ENCODE measurements at regions not wholly inside any gene's neighbourhood (a gene's known extent, or its start where the extent isn't known, plus 50 kb on each side); places are given as distances from the start of the nearest gene placed in this dataset.
"Not testable (repeated sequence)": the region's sequence is repeated elsewhere in the genome, so short reads cannot be mapped to it uniquely, and the experiment has no call there.

DNA sequence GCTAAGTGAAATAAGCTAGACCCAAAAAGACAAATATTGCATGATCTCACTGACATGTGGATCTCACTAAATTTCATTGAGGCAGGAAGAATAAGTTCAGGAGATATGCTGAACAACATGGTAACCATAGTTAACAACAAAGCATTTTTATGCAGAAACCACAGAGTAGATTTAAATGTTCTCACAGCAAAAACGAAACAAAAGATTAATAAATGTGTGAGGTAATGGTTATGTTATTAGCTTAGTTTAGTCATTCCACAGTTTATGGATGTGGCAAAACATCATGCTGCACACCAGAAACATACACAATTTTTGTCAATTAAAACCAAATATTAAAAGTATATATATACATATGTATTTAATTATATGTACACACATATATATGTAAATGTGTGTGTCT lies 765.8 kb downstream of the SLITRK5 start:
- no peak for DNase-seq

- DNase-seq: no peak
Observed at GRCh38 chr13:88450515-88450914, 779.3 kb downstream of the SLITRK5 start.

GRCh38 chr13:88456151-88456550 lies 785.0 kb downstream of the SLITRK5 start:
- no peak for DNase-seq

DNA sequence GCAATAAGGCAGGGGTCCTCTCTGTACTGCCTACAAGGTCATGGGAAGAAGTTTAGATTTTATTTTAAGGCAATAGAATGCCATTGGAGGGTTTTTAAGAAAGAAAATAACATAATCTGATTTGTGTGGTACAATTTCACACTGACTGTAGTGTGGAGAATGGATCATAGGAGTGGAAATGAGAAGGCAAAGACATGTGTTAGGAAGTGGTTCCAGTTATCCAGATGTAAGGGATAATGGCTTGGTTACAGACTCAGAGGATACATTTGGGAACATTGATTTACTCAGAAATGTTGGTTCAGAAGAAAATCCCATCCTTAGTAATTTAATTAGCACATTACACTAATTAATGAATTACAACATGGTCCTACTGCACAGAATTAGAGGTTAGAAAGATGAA lies 788.2 kb downstream of the SLITRK5 start:
- no peak for DNase-seq

DNA sequence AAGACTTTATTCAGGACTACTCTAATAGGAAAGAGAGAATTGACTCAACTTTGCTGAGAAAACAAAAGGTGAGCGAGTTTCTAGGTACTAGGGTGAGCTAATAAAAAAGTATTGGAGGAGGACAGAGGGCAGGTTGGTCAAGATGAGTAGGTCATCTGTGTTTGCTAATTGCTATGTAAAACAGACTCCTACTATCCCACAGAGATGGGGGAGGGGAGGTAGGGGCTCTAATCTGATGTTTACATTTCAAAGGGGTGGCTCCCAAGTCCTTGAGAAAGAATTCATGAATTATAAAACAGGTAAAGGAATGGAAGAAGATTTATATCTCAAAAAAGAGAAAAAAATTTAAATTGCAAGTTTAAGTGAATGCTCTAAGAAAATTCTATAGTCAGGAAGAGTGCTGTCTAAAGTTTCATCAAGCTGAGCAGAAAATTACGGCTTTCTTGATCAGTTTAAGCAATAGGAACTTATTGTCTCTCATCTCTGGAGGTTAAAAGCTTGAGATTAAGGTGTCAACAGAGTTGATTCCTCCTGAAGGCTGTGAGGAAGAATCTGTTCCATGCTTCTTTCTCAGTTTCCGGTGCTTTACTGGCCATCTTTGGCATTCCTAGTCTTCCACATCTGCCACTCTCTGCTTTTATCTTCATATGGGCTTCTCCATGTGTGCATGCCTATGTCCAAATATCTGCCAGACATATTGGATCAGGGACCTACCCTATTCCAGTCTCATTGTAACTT lies 790.3 kb downstream of the SLITRK5 start:
- no peak for DNase-seq

DNA sequence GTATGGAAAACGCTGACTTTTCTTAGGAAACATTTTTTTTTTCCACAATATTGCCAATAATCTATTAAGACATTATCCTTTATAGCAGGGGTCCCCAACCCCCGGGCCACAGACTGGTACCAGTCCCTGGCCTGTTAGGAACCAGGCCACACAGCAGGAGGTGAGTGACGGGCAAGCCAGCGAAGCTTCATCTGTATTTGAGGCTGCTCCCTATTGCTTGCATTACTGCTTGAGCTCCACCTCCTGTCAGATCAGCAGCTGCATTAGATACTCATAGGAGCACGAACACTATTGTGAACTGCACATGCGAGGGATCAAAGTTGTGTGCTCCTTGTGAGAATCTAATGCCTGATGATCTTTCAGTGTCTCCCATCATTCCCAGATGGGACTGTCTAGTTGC lies 793.7 kb downstream of the SLITRK5 start:
- DNase-seq: no peak

DNA sequence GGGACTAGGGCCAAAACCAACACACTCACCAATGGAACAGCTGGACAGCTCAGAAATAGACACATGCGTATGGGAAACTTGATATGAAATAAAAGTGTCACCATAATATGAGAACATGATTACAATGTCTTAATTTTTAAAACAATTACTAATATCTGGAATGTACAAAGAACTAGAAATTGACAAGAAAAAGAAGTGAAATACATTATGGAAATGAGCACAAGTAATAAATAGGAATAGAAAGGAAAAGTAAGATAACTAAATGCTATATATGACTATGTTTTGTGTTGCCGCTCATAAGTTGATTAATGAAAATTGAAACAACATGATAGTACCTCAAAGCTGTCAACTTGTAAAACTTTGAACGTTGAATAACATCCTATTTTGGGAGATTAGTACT lies 801.1 kb downstream of the SLITRK5 start:
- no peak for DNase-seq

DNA sequence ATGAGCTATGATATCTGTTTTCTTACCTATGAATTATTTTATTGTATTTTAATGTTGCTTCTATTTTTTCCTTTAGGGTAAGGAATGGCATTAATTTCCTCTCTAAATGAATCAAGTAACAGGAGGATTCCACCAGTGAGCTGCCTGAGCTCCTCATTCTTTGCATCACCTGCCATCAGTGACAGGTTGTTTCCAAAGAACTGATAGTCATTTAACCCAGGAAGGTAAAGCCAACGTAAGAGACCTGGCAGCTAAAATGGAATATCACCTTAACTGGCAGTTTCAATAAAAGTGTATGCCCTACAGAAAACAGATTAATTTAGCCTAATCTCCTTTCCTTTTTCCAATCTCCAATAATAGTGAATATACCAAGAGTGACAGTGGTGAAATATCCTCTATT lies 812.0 kb downstream of the SLITRK5 start:
- DNase-seq: no peak

DNA sequence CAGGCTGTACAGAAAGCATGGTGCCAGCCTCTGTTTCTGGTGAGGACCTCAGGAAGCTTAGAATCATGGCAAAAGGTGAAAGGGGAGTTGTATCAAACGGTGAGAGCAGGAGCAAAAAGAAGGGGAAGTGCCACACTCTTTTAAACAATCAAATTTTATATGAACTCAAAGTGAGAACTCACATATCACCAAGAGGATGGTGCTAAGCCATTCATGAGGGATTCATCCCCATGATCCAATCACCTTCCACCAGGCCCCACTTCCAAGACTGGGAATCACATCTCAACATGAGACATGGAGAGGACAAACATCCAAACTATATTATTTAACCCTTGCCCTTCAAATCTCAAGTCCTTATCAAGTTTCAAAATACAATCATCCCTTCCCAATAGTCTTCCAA lies 836.7 kb downstream of the SLITRK5 start:
- no peak for DNase-seq

- DNase-seq: not testable (repeated sequence)
Observed at GRCh38 chr13:88512993-88513392, 841.8 kb downstream of the SLITRK5 start.

- no peak for DNase-seq
Observed at GRCh38 chr13:88526186-88526852, 855.1 kb downstream of the SLITRK5 start.

GRCh38 chr13:88526853-88527215 lies 855.7 kb downstream of the SLITRK5 start:
- DNase-seq: no peak

DNA sequence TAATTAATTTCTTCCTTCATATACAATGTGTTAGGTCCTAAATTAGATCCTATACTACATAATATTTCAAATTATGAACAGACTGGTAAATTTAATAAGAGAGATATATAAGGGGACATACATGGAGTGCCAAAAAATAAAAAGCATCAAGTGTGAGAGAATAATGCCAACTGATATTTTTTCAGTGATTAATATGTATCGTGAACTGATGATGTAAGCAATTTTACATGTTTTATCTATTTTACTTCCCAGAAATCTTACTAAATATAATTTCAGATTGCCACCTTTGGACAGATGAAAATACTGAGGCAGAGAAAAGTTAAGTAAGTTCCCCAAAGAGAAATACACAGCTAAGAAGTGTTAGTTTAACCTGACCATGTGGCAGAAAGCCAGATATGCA lies 870.8 kb downstream of the SLITRK5 start:
- no peak for DNase-seq

GRCh38 chr13:88544836-88545235 lies 873.7 kb downstream of the SLITRK5 start:
- no peak for DNase-seq

GRCh38 chr13:88552966-88553365 lies 881.8 kb downstream of the SLITRK5 start:
- no peak for DNase-seq

- DNase-seq: no peak
Observed at GRCh38 chr13:88565566-88565965, 894.4 kb downstream of the SLITRK5 start.

GRCh38 chr13:88585861-88586260 lies 914.7 kb downstream of the SLITRK5 start:
- no peak for DNase-seq

DNA sequence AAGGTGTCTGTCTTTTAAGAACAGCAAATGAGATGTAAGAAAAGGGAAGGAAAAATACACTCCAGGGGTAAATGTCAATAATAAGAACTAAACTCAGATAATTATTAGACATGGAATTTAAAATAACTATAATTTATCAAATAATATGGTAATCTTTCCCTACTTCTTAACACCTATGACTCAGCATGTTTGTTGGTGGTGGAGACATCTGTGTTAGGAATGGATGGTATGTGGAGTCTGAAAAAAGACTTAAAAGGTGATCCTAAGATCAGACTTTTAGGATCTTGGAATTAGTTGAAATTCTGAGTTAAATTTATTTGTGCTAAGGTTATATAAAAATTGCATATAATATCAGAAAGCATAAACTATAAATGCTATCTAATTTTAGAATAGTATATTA lies 915.1 kb downstream of the SLITRK5 start:
- DNase-seq: no peak

DNA sequence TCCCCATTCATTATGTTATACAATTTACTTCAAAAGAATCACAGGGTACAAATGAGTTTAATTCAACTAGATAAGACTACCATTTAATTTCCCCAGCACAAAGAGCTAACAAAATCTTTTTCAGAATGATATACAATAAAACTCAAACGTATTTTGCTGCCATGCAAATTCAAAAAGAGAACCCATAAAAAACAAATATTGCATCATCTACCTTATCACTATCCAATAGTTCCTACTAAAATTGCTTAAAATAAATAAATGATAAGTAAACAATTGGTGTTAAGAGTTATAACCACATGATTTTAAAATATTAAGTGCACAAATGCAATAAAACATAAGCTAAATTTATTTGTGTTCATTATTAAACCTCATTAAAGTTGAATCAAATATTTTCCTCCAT lies 919.4 kb downstream of the SLITRK5 start:
- DNase-seq: no peak

- DNase-seq: no peak
Observed at GRCh38 chr13:88592105-88592504, 920.9 kb downstream of the SLITRK5 start.

DNA sequence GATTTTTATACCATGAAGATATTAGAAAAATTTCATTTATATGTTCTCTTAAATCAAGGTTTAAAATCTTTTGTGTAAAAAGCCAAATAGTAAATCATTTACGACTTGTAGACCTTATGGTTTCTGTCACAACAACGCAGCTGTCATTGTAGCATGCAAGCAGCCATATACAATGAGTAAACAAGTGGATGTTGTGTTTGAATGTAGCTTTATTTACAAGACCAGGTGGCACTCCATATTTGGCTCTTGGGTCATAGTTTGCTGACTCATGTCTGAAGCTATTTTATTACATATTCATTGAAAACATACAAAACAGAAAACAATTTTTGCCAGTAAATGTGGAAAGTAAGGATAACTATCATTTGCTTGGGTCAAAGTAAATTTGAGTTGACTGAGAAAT lies 930.8 kb downstream of the SLITRK5 start:
- no peak for DNase-seq

- DNase-seq: no peak
Observed at GRCh38 chr13:88602786-88603777, 931.9 kb downstream of the SLITRK5 start.

GRCh38 chr13:88617176-88617575 lies 946.0 kb downstream of the SLITRK5 start:
- no peak for DNase-seq

All from cerebellar nuclear complex (tissue), 1 donor.